Neural cell (in vitro differentiated cells): ENCODE measurements at regions not wholly inside any gene's neighbourhood (a gene's known extent, or its start where the extent isn't known, plus 50 kb on each side); places are given as distances from the start of the nearest gene placed in this dataset.

Source experiments
- H2AFZ ChIP-seq: fragments of 200-600, 300-800 bp; sonication (generic), shearing (Covaris generic); 2 replicates; pipeline ENCODE4 v1.6.0; 2014; ENCODE audit warnings: low read depth, mild to moderate bottlenecking, antibody characterized with exemption, low read length, moderate library complexity
- H3F3A ChIP-seq: fragments of 200-600 bp; shearing (Covaris generic); 2 replicates; pipeline ENCODE4 v1.6.1; 2016; ENCODE audit warnings: mild to moderate bottlenecking, moderate library complexity, mixed read lengths, antibody characterized with exemption, low read length; ENCODE audit not compliant: insufficient read depth, poor library complexity, severe bottlenecking
- H3K27ac ChIP-seq: fragments of 200-600, 300-800 bp; sonication (generic), shearing (Covaris generic); 2 replicates; pipeline ENCODE4 v1.5.1; 2014; ENCODE audit warnings: mild to moderate bottlenecking, low read length, moderate library complexity
- H3K27me3 ChIP-seq: fragments of 300-800, 200-600 bp; sonication (generic), shearing (Covaris generic); 2 replicates; pipeline ENCODE4 v1.6.0; 2014; ENCODE audit warnings: mild to moderate bottlenecking, low read depth, low read length, moderate library complexity; ENCODE audit not compliant: insufficient read depth
- H3K36me3 ChIP-seq: fragments of 300-800, 200-600 bp; sonication (generic), shearing (Covaris generic); 2 replicates; pipeline ENCODE4 v1.5.1; 2014; ENCODE audit warnings: mild to moderate bottlenecking, antibody characterized with exemption, low read length, moderate library complexity; ENCODE audit not compliant: insufficient read depth
- H3K4me2 ChIP-seq: fragments of 300-800, 200-600 bp; sonication (generic), shearing (Covaris generic); 2 replicates; pipeline ENCODE4 v1.6.0; 2014; ENCODE audit warnings: mild to moderate bottlenecking, low read length
- H3K4me3 ChIP-seq: fragments of 300-800, 200-600 bp; sonication (generic), shearing (Covaris generic); 2 replicates; pipeline ENCODE4 v1.5.1; 2014; ENCODE audit warnings: mild to moderate bottlenecking, low read length, moderate library complexity
- H3K79me2 ChIP-seq: fragments of 200-600 bp; shearing (Covaris generic); replicated peaks from 2 replicates; pipeline ENCODE4 v1.6.0; 2014; ENCODE audit warnings: mild to moderate bottlenecking, low read length, moderate library complexity; ENCODE audit not compliant: insufficient read depth
- H3K9ac ChIP-seq: fragments of 300-800, 200-600 bp; sonication (generic), shearing (Covaris generic); 2 replicates; pipeline ENCODE4 v1.6.1; 2016; ENCODE audit warnings: mild to moderate bottlenecking, low read length, mixed read lengths
- H3K9me2 ChIP-seq: fragments of 200-600 bp; shearing (Covaris generic); 2 replicates; pipeline ENCODE4 v1.6.1; 2016; ENCODE audit warnings: mild to moderate bottlenecking, low read length, mixed read lengths; ENCODE audit not compliant: insufficient read depth
- H3K9me3 ChIP-seq: fragments of 200-600, 300-800 bp; sonication (generic), shearing (Covaris generic); 2 replicates; pipeline ENCODE4 v1.6.1; 2016; ENCODE audit warnings: mild to moderate bottlenecking, mixed run types, low read length, moderate library complexity, mixed read lengths
- H4K20me1 ChIP-seq: fragments of 200-600 bp; shearing (Covaris generic); 2 replicates; pipeline ENCODE4 v1.6.1; 2016; ENCODE audit warnings: mild to moderate bottlenecking, mixed run types; ENCODE audit not compliant: insufficient read depth
- CTCF ChIP-seq: fragments of 450-650 bp; IDR thresholded peaks from 2 replicates; pipeline ENCODE4 v1.5.1; 2014; ENCODE audit warnings: antibody characterized with exemption, mild to moderate bottlenecking, moderate library complexity; ENCODE audit not compliant: poor library complexity, severe bottlenecking
- EP300 ChIP-seq: fragments of 450-650 bp; conservative IDR thresholded peaks from 2 replicates; pipeline ENCODE4 v1.6.1; 2014; ENCODE audit warnings: antibody characterized with exemption, mild to moderate bottlenecking, moderate library complexity; ENCODE audit not compliant: poor library complexity, severe bottlenecking
- EZH2 ChIP-seq: fragments of 200-600, 300-800 bp; shearing (Covaris generic), sonication (generic); IDR thresholded peaks from 2 replicates; pipeline ENCODE4 v1.6.1; 2014; ENCODE audit warnings: antibody characterized with exemption, low read length, borderline replicate concordance, mild to moderate bottlenecking; ENCODE audit not compliant: insufficient read depth, poor library complexity, severe bottlenecking
- MXI1 ChIP-seq: fragments of 450-650 bp; conservative IDR thresholded peaks from 2 replicates; pipeline ENCODE4 v1.6.1; 2014; ENCODE audit warnings: antibody characterized with exemption, mild to moderate bottlenecking; ENCODE audit not compliant: poor library complexity, severe bottlenecking
- POLR2AphosphoS5 ChIP-seq: IDR thresholded peaks from 2 replicates; pipeline ENCODE4 v1.6.1; 2012
- RAD21 ChIP-seq: fragments of 450-650 bp; conservative IDR thresholded peaks from 2 replicates; pipeline ENCODE4 v1.6.1; 2014; ENCODE audit warnings: antibody characterized with exemption, mild to moderate bottlenecking, moderate library complexity
- REST ChIP-seq: IDR thresholded peaks from 2 replicates; pipeline ENCODE4 v1.6.1; 2012; ENCODE audit warnings: borderline replicate concordance
- SMC3 ChIP-seq: fragments of 450-650 bp; conservative IDR thresholded peaks from 2 replicates; pipeline ENCODE4 v1.6.1; 2014; ENCODE audit warnings: antibody characterized with exemption, mild to moderate bottlenecking, moderate library complexity; ENCODE audit not compliant: poor library complexity
- TAF1 ChIP-seq: IDR thresholded peaks from 2 replicates; pipeline ENCODE4 v1.6.1; 2012; ENCODE audit warnings: low read depth

- Histone ChIP-seq H3K9me3 (no peaks in the 10 kb centered on the region), H3F3A (no peaks in the 10 kb centered on the region), H3K27ac (no peak overlapping the region), H3K9ac (no peak overlapping the region), H3K4me2 (no peak overlapping the region), H2AFZ (no peak overlapping the region), H3K27me3 (no peaks in the 10 kb centered on the region), H4K20me1 (no peaks in the 10 kb centered on the region), H3K9me2 (no peaks in the 10 kb centered on the region), H3K36me3 (no peaks in the 10 kb centered on the region), H3K4me3 (no peak overlapping the region), H3K79me2 (no peaks in the 10 kb centered on the region)
- TF ChIP-seq MXI1 = no peak
- TF ChIP-seq POLR2AphosphoS5 = no peak
- no peak for TF ChIP-seq EP300
- TF ChIP-seq TAF1 = no peak
- TF ChIP-seq RAD21 = no peak
- no peak for TF ChIP-seq CTCF
- no peak for TF ChIP-seq REST
- TF ChIP-seq EZH2 = no peak
- TF ChIP-seq SMC3 = no peak
Measured at GRCh38 chr9:31334837-31335528, 1049.5 kb upstream of the ACO1 start.

GRCh38 chr9:31335529-31336234, 1048.8 kb upstream of the ACO1 start:
- H3K27ac ChIP-seq = no peak overlapping the region
- no peak overlapping the region for H3K9ac ChIP-seq
- no peak overlapping the region for H3K4me2 ChIP-seq
- H3K79me2 ChIP-seq = no peaks in the 10 kb centered on the region
- no peaks in the 10 kb centered on the region for H3K27me3 ChIP-seq
- no peak for TF ChIP-seq RAD21
- no peak for TF ChIP-seq SMC3
- TF ChIP-seq EP300 = no peak
- no peak for TF ChIP-seq REST
- TF ChIP-seq EZH2 = no peak
- TF ChIP-seq MXI1 = no peak
- no peak for TF ChIP-seq CTCF
- no peak for TF ChIP-seq POLR2AphosphoS5
- no peak for TF ChIP-seq TAF1
- H3K4me3 ChIP-seq = no peak overlapping the region
- no peak overlapping the region for H2AFZ ChIP-seq
- H4K20me1 ChIP-seq = no peaks in the 10 kb centered on the region
- H3K9me3 ChIP-seq = no peaks in the 10 kb centered on the region
- no peaks in the 10 kb centered on the region for H3K36me3 ChIP-seq
- H3F3A ChIP-seq = no peaks in the 10 kb centered on the region
- H3K9me2 ChIP-seq = no peaks in the 10 kb centered on the region
